ENCODE measurements at regions not wholly inside any gene's neighbourhood (a gene's known extent, or its start where the extent isn't known, plus 50 kb on each side); places are given as distances from the start of the nearest gene placed in this dataset.

- no peak overlapping the region for H3K27ac ChIP-seq (ENCODE audit: low read depth, low read length, poor library complexity, severe bottlenecking)
- H4K20me1 ChIP-seq (ENCODE audit: insufficient read depth, low read length): no peaks in the 10 kb centered on the region
- no peak overlapping the region for H3K4me3 ChIP-seq (ENCODE audit: low read depth, low read length, poor library complexity, severe bottlenecking)
- no peaks in the 10 kb centered on the region for H3F3A ChIP-seq (ENCODE audit: insufficient read depth, low read length)
- H3K9ac ChIP-seq (ENCODE audit: low read length): no peak overlapping the region
- no peaks in the 10 kb centered on the region for H3K9me3 ChIP-seq (ENCODE audit: low read length)
- no peaks in the 10 kb centered on the region for H3K4me1 ChIP-seq (ENCODE audit: insufficient read depth, low read length, severe bottlenecking)
- H3K27me3 ChIP-seq (ENCODE audit: insufficient read depth, low read length): no peaks in the 10 kb centered on the region
- H3K79me2 ChIP-seq (ENCODE audit: insufficient read depth, low read length): no peaks in the 10 kb centered on the region
- no peak overlapping the region for H2AFZ ChIP-seq (ENCODE audit: low read length)
- no peaks in the 10 kb centered on the region for H3K36me3 ChIP-seq (ENCODE audit: insufficient read depth, low read length)
- H3K4me2 ChIP-seq (ENCODE audit: low read length): no peak overlapping the region
- no peaks in the 10 kb centered on the region for H3K9me2 ChIP-seq (ENCODE audit: low read depth, low read length)
- TF ChIP-seq EZH2 (IDR thresholded peaks at IDR 0.05; ENCODE audit: borderline replicate concordance, low read length) (no peak), CTCF (IDR thresholded peaks at IDR 0.05; ENCODE audit: low read length) (no peak)
Measured at GRCh38 chr13:109275852-109276251, 510.5 kb downstream of the IRS2 start.

GRCh38 chr13:109275139-109275745 is 511.1 kb downstream of the IRS2 start:
- Histone ChIP-seq H3K4me1 (ENCODE audit: insufficient read depth, low read length, severe bottlenecking) (no peaks in the 10 kb centered on the region), H3K9me3 (ENCODE audit: low read length) (no peaks in the 10 kb centered on the region), H3K4me3 (ENCODE audit: low read depth, low read length, poor library complexity, severe bottlenecking) (no peak overlapping the region), H3F3A (ENCODE audit: insufficient read depth, low read length) (no peaks in the 10 kb centered on the region), H4K20me1 (ENCODE audit: insufficient read depth, low read length) (no peaks in the 10 kb centered on the region), H3K4me2 (ENCODE audit: low read length) (no peak overlapping the region), H3K79me2 (ENCODE audit: insufficient read depth, low read length) (no peaks in the 10 kb centered on the region), H3K27ac (ENCODE audit: low read depth, low read length, poor library complexity, severe bottlenecking) (no peak overlapping the region), H3K27me3 (ENCODE audit: insufficient read depth, low read length) (no peaks in the 10 kb centered on the region), H3K9me2 (ENCODE audit: low read depth, low read length) (no peaks in the 10 kb centered on the region), H2AFZ (ENCODE audit: low read length) (no peak overlapping the region), H3K36me3 (ENCODE audit: insufficient read depth, low read length) (no peaks in the 10 kb centered on the region), H3K9ac (ENCODE audit: low read length) (no peak overlapping the region)
- TF ChIP-seq CTCF (IDR thresholded peaks at IDR 0.05; ENCODE audit: low read length): no peak

- no peaks in the 10 kb centered on the region for H3K9me2 ChIP-seq (ENCODE audit: low read depth, low read length)
- H3K9ac ChIP-seq (ENCODE audit: low read length): no peak overlapping the region
- no peaks in the 10 kb centered on the region for H3K27me3 ChIP-seq (ENCODE audit: insufficient read depth, low read length)
- no peak overlapping the region for H2AFZ ChIP-seq (ENCODE audit: low read length)
- H3K79me2 ChIP-seq (ENCODE audit: insufficient read depth, low read length): no peaks in the 10 kb centered on the region
- no peak overlapping the region for H3K4me2 ChIP-seq (ENCODE audit: low read length)
- no peaks in the 10 kb centered on the region for H3K4me1 ChIP-seq (ENCODE audit: insufficient read depth, low read length, severe bottlenecking)
- H3K27ac ChIP-seq (ENCODE audit: low read depth, low read length, poor library complexity, severe bottlenecking): no peak overlapping the region
- no peak overlapping the region for H3K4me3 ChIP-seq (ENCODE audit: low read depth, low read length, poor library complexity, severe bottlenecking)
- no peaks in the 10 kb centered on the region for H3F3A ChIP-seq (ENCODE audit: insufficient read depth, low read length)
- no peaks in the 10 kb centered on the region for H3K9me3 ChIP-seq (ENCODE audit: low read length)
- TF ChIP-seq EZH2 (IDR thresholded peaks at IDR 0.05; ENCODE audit: borderline replicate concordance, low read length) (no peak), CTCF (IDR thresholded peaks at IDR 0.05; ENCODE audit: low read length) (no peak)
- H4K20me1 ChIP-seq (ENCODE audit: insufficient read depth, low read length): no peaks in the 10 kb centered on the region
- no peaks in the 10 kb centered on the region for H3K36me3 ChIP-seq (ENCODE audit: insufficient read depth, low read length)
Measured at GRCh38 chr13:109274188-109274821, 512.1 kb downstream of the IRS2 start.
